Limb (tissue), 2 donors: ENCODE measurements at regions not wholly inside any gene's neighbourhood (a gene's known extent, or its start where the extent isn't known, plus 50 kb on each side); places are given as distances from the start of the nearest gene placed in this dataset.
A peak's percentile ranks its signal among the peaks of the same experiment; 100 is the strongest.
"Not testable (repeated sequence)": the region's sequence is repeated elsewhere in the genome, so short reads cannot be mapped to it uniquely, and the experiment has no call there.

Experiments used
- DNase-seq, 2 donors: peaks; one replicate each; pipeline ENCODE4 v3.0.0-alpha.2; 2016; ENCODE audit errors: extremely low spot score in 2 of 2

GRCh38 chr6:149127212-149127611, 190.3 kb upstream of the TAB2 start:
- no peak for DNase-seq

- no peak for DNase-seq
Observed at GRCh38 chr6:149128489-149129145, 188.9 kb upstream of the TAB2 start.

- DNase-seq = no peak
Observed at GRCh38 chr6:149129371-149130077, 188.0 kb upstream of the TAB2 start.

GRCh38 chr6:149130090-149130489, 187.4 kb upstream of the TAB2 start:
- DNase-seq = no peak

- no peak for DNase-seq
Observed at GRCh38 chr6:149130508-149130907, 187.0 kb upstream of the TAB2 start.

- no peak for DNase-seq
Observed at GRCh38 chr6:149131891-149132290, 185.6 kb upstream of the TAB2 start.

GRCh38 chr6:149132336-149132735, 185.2 kb upstream of the TAB2 start:
- DNase-seq = no peak

GRCh38 chr6:149134511-149134933, 183.0 kb upstream of the TAB2 start:
- peak in 1 of 2 donors; percentile 55 for DNase-seq

- no peak for DNase-seq
Observed at GRCh38 chr6:149135809-149136208, 181.7 kb upstream of the TAB2 start.

- DNase-seq = no peak
Observed at GRCh38 chr6:149136273-149136912, 181.1 kb upstream of the TAB2 start.

- no peak for DNase-seq
Observed at GRCh38 chr6:149136913-149137286, 180.6 kb upstream of the TAB2 start.

- no peak for DNase-seq
Observed at GRCh38 chr6:149137594-149137993, 179.9 kb upstream of the TAB2 start.

- DNase-seq = no peak
Observed at GRCh38 chr6:149138089-149138488, 179.4 kb upstream of the TAB2 start.

- DNase-seq = no peak
Observed at GRCh38 chr6:149138699-149139294, 178.7 kb upstream of the TAB2 start.

GRCh38 chr6:149139782-149140136, 177.8 kb upstream of the TAB2 start:
- no peak for DNase-seq

GRCh38 chr6:149140137-149140909, 177.2 kb upstream of the TAB2 start:
- DNase-seq = no peak

- DNase-seq = no peak
Observed at GRCh38 chr6:149140910-149141290, 176.6 kb upstream of the TAB2 start.

- no peak for DNase-seq
Observed at GRCh38 chr6:149142924-149143429, 174.5 kb upstream of the TAB2 start.

- not testable (repeated sequence) for DNase-seq
Observed at GRCh38 chr6:149145800-149146199, 171.7 kb upstream of the TAB2 start.

GRCh38 chr6:149147195-149147594, 170.3 kb upstream of the TAB2 start:
- DNase-seq = no peak

- DNase-seq = no peak
Observed at GRCh38 chr6:149147938-149148718, 169.4 kb upstream of the TAB2 start.
